GM18907 (cell line): ENCODE measurements at regions not wholly inside any gene's neighbourhood (a gene's known extent, or its start where the extent isn't known, plus 50 kb on each side); places are given as distances from the start of the nearest gene placed in this dataset.

Experiments used
- ATAC-seq: cut with Tn5 transposase; IDR thresholded peaks from one replicate; pipeline ENCODE4 v1.9.1; 2021; ENCODE audit warnings: mild to moderate bottlenecking, moderate library complexity; ENCODE audit not compliant: unreplicated experiment

GRCh38 chr20:39800548-39800947 lies 838.4 kb downstream of the DHX35 start:
- ATAC-seq, result peak; percentile 72

- ATAC-seq, result peak; percentile 91
These were observed 838.0 kb downstream of the DHX35 start for GRCh38 chr20:39800111-39800510.

GRCh38 chr20:39799366-39799965 lies 837.3 kb downstream of the DHX35 start:
- peak; percentile 37 for ATAC-seq

- ATAC-seq, result no peak
These were observed 833.5 kb downstream of the DHX35 start for GRCh38 chr20:39795401-39796272.

GRCh38 chr20:39792334-39792733 lies 830.2 kb downstream of the DHX35 start:
- ATAC-seq, result no peak

- ATAC-seq, result peak; percentile 78
These were observed 827.3 kb downstream of the DHX35 start for GRCh38 chr20:39789411-39789810.

GRCh38 chr20:39785252-39785917 lies 823.2 kb downstream of the DHX35 start:
- no peak for ATAC-seq

GRCh38 chr20:39784693-39785092 lies 822.5 kb downstream of the DHX35 start:
- ATAC-seq, result no peak

- ATAC-seq, result peak; percentile 34
These were observed 816.9 kb downstream of the DHX35 start for GRCh38 chr20:39778847-39779604.

- peak; percentile 68 for ATAC-seq
These were observed 816.3 kb downstream of the DHX35 start for GRCh38 chr20:39778431-39778830.

GRCh38 chr20:39777610-39778009 lies 815.5 kb downstream of the DHX35 start:
- no peak for ATAC-seq

- ATAC-seq, result no peak
These were observed 813.0 kb downstream of the DHX35 start for GRCh38 chr20:39775110-39775509.

- ATAC-seq, result no peak
These were observed 811.3 kb downstream of the DHX35 start for GRCh38 chr20:39773380-39774000.

GRCh38 chr20:39767352-39767751 lies 805.2 kb downstream of the DHX35 start:
- ATAC-seq, result no peak

- no peak for ATAC-seq
These were observed 804.2 kb downstream of the DHX35 start for GRCh38 chr20:39766333-39766732.

- no peak for ATAC-seq
These were observed 800.6 kb downstream of the DHX35 start for GRCh38 chr20:39762716-39763115.

GRCh38 chr20:39758876-39759275 lies 796.7 kb downstream of the DHX35 start:
- ATAC-seq, result no peak

GRCh38 chr20:39756828-39757227 lies 794.7 kb downstream of the DHX35 start:
- no peak for ATAC-seq

- no peak for ATAC-seq
These were observed 794.2 kb downstream of the DHX35 start for GRCh38 chr20:39756369-39756768.

- no peak for ATAC-seq
These were observed 790.2 kb downstream of the DHX35 start for GRCh38 chr20:39752262-39752876.
